ENCODE measurements at regions not wholly inside any gene's neighbourhood (a gene's known extent, or its start where the extent isn't known, plus 50 kb on each side); places are given as distances from the start of the nearest gene placed in this dataset.

DNA sequence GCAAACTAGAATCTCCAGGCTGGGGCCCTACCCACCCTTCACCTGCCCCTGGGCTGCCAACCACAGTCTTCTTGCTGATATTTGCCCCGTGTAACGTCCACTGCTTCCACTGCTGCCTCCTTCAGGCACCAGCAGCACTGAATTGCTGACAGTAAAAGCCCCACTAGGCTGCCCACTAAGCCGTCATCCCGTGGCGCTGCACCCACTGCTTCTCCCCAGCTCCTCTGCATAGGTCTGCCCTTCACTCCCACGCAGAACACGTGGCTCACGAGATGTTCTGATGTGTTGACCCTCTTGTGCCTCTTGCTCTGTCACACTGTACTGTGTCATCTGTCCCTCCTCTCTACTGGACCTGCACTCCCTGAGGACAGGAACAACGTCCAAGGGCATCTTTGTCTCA lies 86.3 kb upstream of the HIVEP1 start:
- no peak for DNase-seq

DNA sequence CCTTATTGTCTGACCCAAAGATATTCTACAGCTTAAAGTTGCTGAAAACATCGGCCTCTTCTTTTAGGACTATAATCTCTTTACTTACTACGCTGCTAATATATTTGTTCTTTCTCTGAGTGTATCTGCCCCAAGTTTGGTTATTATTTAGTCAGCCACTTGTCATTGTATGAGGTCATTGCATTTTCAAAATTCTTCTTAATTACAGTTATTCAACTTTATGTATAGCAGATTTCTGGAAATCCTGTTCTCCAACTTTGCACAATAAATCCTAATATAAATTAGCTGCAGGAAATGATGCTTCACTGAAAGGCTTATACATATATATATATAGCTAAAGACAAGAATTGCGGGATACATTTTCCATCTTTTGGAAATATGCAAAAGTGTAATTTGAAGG lies 88.5 kb upstream of the HIVEP1 start:
- no peak for DNase-seq

DNA sequence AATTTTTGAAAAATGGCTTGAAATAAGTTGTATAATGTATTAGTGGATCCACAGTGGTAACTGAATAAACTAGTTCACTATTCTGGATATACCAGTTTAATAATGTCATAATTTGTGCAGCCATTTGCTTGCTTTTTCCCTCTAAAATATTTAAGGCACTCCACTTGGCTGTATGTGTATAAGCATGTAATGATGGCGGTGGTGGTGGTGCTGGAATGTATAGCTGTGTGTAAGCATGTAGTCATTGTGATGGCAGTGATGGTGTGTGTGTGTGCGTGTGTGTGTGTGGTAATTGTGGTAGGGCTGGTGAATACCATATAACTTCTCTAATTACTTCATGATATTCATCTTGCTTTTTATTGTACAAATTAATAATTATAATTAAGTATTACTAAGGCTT lies 89.2 kb upstream of the HIVEP1 start:
- DNase-seq = no peak

DNA sequence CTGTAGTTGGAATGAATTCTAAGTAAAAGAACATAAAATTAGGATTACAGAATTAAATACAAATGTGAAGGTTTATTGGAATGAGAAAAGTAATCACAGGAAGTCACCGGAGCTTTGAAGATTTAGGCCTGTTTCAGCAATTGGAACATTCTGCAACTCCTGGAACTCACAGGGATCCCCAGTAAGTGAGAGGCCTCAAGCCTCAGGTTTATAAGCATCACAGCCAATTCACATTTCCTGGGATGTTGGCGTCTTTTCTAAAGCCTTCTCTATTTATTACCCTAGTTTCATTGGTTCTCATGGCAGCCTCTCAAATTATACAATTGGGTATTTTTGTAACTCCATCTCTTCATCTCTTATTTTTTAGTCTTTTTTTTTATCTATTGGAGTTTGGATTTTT lies 90.4 kb upstream of the HIVEP1 start:
- DNase-seq = no peak

DNA sequence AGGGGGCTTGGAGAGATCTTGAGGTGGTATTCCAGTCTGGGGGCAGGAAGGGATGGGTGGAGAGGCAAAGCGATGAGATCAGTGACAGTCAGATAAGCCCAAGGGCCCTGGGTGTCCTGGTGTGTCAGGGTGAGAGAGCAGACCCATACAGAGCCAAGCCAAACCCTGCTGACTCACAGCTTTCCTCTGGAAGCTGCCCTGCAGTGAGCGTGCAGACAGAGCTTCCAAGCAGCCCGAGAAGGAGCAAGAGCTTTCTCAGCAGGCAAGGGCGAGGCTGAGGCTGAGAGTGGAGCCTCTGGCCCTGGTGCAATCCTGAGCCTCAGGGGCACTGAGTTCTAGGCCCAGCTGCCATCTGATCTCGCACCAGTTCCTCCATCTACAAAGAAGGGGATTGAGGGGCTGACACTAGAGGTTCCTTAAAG lies 91.1 kb upstream of the HIVEP1 start:
- no peak for DNase-seq

DNA sequence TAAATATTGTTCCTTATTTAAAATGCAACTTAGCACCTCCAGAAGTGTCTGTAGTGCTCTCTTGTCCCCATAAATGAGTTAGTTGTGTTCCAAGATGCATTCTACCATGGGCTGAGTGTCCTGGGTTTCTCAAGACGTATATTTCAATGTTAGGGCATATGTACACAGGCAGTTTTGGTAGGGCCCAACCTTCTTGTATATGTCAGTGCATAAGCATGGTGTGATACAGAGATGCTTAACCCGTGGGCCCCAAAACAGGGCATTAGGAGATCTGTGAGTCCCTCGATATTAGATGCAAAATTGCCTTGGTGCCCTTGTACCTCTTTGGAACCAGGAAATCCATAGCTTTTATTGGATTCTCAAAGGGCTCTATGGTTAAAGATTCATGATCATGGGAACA lies 91.5 kb upstream of the HIVEP1 start:
- no peak for DNase-seq

DNA sequence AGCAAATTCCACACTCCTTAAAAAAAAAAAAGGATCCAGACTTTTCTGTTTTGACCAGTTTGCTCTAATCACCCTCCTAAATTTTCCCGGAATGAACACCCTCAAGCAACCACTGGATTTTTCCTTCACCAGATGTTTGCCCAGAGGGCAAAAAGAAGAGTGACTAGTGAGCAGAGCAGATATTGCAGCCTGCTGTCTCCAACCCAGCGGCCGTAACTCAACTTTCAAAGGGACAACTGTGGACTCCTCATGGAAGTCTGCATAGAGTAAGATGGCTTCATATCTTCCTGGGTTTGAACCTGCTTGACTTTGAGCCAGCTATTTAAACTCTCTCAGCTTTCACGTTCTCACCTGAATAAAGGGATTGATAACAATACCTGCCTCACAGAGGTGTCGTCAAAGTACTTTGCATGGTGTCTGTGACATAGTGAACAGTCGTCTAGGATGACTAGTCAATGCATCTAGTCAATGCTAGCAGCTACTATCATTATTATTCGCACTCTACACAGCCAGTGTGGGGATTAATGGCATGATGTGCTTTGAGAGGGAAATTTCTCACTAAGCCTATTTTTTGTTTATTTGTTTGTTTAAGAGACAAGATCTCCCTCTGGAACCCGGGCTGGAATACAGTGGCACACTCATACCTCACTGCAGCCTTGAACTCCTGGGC lies 92.2 kb upstream of the HIVEP1 start:
- DNase-seq = no peak

DNA sequence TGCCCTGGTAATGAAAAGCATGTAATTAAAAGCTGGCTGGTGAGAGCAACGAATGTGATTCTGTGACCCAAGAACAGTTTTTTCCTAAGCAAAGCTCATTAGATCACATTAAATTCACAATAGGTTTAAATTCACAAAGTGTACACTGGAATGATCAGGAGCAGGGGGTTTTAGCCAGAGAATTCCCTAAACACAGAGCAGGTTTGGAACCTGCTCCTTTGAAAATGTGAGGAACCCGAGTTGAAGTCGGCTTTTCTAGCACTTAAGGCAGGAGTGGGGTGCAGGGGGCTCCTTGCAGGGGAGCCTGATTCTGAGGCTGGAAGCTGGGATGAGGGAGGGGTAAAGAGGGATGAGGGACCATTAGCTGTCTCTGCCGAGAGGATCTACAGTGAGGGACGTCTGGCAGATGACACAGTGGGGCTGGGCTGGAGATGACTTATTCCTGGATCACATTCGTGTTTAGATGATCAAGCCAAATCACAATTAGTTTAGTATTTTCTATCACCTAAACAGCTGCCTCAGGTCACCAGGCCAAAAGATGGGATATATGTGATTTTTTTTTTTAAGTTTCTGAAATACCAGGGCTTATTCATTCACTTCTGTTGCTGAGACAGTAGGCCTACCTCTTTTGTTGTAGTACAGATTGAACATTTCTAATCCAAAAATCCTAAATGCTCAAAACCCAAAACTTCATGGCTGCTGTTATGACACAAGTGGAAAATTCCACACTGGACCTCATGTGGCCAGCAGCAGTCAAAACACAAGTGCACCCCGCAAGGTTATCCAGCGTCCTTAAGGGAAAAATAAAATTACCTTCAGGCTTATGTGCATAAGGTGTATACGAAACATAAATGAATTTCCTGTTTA lies 93.1 kb upstream of the HIVEP1 start:
- no peak for DNase-seq

DNA sequence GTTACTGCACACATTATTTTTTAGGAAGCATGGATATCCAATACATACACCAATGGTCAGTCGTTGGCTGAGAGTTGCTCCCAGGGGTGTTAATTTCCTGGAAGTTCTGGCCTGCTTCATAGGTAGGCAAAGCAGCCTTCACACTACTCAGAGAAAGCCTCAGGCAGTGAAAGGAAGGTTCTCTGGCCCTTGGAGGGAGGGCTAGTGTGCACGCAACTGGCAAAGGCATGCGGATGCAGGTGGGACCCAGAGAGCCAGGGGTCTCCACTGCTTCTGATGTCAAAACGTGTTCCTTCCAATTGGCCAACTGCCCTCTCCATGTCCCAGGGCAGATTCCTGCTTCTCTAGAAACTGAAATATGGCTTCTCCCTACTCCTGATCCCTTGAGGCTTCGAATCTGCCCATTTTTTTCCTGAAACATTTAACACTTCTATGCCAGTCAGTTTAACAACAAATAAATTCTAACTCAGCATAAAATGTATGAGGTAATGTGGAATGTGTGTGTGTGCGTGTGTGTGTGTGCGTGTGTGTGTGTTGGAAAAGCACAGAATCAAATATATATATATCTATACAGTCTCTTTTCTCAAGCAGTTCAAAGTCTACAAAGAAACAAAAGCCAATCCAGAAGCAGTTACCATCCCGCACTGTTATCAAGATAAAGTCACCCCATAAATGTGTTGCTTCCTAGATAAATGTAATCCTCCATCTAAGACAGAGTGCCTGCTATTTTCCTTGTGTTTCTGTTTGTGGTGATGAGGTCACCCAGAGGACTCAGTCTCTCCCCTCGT lies 94.0 kb upstream of the HIVEP1 start:
- no peak for DNase-seq

DNA sequence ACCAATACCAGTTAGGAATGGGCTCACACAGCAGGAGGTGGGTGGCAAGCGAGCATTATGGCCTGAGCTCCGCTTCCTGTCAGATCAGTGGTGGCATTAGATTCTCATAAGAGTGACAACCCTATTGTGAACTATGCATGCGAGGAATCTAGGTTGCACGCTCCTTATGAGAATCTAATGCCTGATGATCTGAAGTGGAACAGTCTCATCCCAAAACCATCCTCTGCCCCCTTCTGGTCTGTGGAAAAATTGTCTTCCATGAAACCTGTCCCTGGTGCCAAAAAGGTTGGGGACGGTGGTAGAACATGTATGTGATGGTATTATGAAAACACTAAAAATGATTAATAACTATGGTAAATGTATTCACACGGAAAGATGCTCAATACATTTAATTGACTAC lies 99.7 kb upstream of the HIVEP1 start:
- no peak for DNase-seq

DNA sequence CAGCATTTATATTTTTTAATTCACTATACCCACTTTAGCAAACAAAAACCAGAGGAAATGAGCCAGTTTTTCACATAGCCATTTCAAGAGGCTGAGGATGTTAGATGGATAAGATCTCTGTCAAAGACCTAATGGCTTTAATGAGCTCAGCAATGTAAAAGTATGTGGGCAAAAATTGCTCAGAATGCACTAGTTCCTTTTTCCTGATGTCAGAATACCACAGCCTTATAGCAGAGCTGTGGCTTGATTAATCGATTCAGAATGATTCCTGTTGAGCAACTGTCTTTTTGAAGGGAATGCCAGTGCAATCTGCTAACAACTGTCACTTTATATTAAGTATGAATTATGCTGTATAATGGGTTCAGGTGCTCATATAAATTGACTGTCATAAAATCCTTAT lies 100.6 kb upstream of the HIVEP1 start:
- DNase-seq = no peak

DNA sequence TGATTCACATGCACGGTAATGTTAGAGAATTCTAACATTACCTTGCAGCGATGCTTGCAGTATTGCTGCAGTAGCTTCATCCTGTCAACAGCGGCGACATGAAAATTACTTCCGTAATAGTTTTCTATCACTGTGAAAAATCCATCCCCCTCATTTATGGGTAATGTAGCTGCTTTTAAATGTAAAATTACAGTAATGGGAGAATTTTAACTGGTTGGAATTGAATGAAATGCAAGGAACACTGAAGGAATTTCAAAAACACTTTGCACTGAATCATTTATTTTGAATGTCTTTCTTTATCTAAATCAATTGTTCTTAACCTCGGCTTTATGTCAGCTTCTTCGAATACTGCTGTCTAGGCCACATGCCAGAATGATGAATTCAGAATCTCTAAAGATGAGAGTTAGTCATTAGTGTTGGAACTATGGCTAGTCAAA lies 102.4 kb upstream of the HIVEP1 start:
- no peak for DNase-seq

DNA sequence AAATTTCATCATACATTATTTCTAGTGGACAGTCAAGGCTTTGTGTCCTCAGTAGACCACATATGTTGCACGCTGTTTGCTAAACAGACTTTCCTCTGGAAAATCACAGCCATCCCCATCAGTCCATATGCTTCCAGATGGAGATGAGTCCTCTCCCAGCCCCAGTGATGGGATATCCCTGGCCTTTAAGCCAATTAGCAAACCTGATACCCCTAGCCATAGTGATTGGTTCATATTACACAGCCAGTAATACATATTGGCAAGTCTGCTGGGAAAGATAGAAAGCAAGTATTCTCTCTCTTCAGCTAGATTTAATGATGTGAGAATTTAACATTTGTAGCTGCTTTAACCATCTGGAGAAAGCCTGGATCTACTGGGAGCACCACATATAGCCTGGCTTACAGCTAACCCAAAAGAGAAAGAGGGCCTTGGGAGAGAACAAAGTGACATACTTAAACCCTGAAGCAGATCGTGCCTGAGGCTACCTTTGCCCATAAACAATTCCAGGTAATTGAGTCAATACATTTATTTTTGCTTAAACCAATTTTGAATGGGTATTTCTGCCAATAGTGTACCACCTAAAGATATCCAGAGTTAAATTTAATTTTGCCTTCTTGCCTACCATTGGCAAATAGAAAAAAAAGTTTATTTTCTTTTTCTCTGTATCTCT lies 103.5 kb upstream of the HIVEP1 start:
- DNase-seq = no peak

DNA sequence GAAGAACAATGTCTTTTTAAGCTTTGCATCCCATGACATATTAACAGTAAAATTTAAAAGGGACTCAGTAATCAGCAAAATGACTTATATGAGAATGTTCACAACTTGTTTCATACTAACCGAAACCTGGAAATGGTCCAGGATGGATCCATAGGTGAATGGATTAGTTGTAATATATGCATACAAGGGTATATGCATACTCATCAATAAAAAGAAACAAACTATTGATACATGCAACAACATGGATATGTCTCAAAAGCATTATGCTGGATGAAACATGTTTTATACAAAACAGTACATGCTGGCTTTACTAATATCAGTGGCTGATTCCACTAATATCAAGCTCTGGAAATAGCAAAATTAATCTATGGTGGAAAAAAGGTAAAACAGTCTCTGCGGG lies 108.5 kb upstream of the HIVEP1 start:
- no peak for DNase-seq

DNA sequence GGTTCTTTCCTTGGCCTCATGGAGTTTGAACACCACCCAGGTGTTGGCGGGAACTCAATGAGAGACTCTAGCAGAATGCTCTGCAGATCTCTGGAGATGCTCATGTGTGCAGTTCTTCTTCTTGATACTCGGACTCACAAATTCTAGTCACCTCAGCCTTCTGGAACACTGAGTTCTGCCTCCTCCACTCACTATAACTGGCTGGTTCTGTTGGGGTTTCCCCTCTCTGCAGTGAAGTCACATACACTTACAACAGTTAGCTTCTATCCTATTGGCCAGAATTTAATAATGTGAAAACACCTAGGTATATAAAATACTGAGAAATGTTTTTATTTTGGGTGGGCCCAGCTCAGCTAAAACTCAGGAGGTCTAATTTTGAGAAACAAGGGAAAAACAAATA lies 109.6 kb upstream of the HIVEP1 start:
- DNase-seq = no peak

DNA sequence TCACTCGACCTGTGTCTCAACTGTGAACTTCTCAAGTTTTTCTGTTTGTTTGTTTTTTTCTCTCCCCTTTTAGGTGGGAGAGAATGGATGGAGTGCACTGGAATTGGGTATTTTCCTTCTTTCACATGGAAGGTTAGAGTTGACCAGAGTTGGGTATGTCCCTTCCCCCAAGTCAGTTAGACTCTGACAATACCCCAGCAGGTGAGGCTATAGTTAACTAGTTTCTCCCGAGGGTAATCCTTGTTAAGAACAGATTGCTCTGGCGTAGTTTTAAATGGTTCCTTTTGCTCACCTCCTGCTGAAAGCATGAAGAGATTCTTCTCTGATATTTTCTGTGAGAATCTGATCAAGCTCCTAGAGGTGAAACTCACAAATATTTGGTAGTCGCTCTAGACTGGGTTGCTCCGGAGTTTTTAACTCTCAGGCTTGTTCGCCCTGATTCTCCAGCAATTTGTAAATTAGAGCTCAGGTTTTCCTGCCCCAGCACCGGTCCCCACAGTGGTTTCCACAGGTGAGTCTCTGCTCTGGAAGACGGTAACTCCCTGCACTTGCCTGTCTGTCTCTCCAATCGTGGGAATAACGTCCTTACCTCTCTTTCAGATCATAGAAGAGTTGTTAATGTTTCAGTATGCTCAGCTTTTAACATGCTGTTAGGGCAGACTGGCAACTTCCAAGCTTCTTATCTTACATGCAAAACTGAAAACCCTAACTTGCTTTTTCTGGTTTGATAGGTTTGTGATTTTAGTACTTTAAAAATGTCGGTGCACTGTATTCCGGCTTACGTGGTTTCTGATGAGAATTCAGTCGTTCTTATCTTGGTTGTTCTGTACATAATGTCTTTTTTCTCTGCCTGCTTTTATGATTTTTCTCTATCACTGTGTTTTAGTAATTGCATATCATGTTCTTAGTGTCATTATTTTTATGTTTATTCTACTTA lies 111.2 kb upstream of the HIVEP1 start:
- no peak for DNase-seq

DNA sequence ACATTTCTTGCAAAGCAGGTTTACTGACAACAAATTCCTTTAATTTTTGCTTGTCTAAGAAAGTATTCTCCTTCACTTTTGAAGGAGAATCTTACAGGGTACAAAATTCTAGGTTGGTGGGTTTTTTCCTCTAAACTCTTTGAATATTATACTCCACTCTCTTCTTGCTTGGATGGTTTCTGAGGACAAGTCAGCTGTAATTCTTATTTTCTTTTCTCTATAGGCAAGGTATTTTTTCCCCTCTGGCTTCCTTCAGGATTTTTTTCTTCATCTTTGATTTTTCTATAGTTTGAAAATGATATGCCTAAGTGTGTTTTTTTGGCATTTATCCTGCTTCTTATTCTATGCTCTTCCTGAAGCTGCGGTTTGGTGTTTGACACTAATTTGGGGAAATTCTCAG lies 112.5 kb upstream of the HIVEP1 start:
- no peak for DNase-seq

DNA sequence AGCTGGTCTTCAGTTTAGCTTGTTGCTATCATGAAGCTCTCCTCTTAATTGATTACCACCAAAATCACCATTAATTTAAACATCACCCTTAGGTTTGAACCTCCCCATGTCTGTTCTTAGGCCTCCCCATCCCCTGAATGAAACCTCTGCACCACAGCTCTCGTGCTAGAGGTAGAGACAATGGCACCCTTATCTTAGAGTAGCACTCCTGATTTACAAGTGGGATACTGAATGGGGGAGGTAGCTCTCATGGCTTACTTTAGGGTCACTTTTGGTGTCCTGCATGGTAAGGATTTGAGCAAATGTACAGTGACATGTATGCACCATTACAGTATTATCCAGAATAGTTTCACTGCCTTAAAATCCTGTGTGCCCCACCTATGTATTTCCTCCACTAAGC lies 115.6 kb upstream of the ADTRP start:
- DNase-seq = no peak

DNA sequence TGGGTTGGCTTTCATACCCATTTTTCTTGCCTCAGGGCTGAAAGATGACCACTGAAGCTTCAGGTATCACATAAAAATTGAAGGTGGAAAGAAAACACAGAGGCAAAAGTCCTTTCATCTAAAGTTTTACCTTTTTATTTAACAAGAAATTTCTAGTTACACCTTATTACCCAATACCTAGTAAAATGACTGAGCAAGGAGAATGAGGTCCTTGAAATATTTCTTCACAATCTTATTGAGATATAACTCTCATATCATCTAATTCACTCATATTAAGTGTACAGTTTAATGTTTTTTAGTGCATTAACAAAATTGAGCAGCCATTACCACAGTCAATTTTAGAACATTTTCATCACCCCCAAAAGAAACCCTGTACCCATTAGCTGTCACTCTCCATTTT lies 112.9 kb upstream of the ADTRP start:
- DNase-seq = no peak

DNA sequence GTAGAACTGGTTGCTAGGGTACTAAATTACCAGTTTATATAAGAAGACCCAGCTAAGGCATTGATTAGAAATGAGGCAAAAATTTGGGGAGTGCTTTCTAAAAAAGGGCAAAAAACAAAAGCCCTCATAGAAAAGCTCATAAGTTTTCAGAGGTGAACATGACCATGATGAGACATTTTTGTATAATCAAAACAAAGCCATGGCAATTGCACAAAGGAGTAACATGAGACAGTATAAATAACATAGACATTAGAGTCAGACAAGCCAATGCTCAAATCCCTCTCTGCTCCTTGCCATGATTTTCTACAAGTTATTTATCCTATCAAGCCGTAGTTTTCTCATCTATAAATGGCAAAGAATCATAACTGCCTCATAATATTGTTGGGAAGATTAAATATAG lies 112.2 kb upstream of the ADTRP start:
- DNase-seq = no peak

DNA sequence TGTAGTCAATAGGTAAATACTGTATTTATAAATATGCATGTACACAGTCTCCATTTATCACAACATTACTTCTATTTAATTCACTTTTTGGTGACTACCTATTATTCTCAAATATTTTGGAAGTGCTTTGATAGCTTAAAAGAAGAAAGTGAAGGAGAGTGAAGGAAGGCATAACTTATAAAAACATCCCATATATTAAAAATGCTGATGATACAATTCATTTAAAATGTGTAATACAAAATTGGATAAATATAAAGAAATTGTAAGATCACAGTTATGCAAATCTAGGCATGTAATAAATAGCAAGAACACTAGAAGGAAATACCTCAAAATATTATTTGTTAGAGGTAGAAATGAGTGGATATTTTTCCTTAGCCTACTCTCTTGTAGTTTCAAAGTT lies 111.6 kb upstream of the ADTRP start:
- DNase-seq = no peak

DNA sequence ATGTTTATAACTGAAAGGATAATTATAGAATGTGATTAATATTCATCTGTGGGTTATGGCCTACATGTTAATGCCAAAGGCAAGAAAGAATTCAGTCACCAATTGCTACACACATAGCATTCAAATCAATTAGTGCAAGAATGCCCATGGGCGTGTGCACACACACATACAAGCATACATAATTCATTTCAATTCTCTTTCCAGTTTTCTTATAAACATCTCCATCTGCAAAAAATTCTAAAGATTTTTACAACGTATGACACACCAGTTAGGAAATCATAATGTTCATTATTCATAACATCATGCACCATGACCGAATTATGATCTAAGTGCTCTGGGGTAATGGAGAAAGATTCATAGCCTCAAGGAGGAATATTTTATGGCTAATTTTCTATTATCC lies 111.0 kb upstream of the ADTRP start:
- no peak for DNase-seq

All from NCI-H1105 treated with DMSO at 0.1 percent for 48 hours (cell line).